OCI-LY3 (cell line): ENCODE measurements at regions not wholly inside any gene's neighbourhood (a gene's known extent, or its start where the extent isn't known, plus 50 kb on each side); places are given as distances from the start of the nearest gene placed in this dataset.

Experiments used
- CTCF ChIP-seq: fragments of 200-600, 300-600 bp; sonication (generic); IDR thresholded peaks from 2 replicates; pipeline ENCODE4 v1.5.1; 2014; ENCODE audit warnings: antibody characterized with exemption, low read length, low read depth
- EZH2phosphoT487 ChIP-seq: fragments of 200-600 bp; shearing (Covaris generic); IDR thresholded peaks from 2 replicates; pipeline ENCODE4 v1.6.1; 2018; ENCODE audit warnings: antibody characterized with exemption, mixed run types, low read depth

- TF ChIP-seq CTCF = no peak
- no peak for TF ChIP-seq EZH2phosphoT487
Measured at GRCh38 chr18:27423581-27423980, 238.5 kb upstream of the CHST9 start.
